ENCODE measurements at regions not wholly inside any gene's neighbourhood (a gene's known extent, or its start where the extent isn't known, plus 50 kb on each side); places are given as distances from the start of the nearest gene placed in this dataset.

DNA sequence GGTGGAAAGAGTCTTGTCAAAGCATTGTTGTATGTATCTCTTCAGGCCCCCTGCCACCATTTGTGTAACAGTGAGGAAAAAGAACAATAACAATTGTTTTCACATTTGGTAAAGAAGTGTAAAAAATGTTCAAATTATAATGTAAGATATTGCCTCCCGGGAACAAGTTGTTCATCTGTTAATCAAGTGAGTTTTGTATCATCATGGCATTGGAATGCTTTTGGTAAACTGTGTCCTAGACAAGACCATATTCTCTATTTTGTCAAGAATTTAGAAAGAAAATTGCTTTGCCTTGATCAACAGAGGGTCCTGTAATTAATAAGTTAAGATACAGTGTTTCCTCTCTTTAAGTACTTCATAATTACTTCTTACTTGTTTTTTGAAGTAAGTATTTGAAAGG lies 692.0 kb upstream of the NR5A2 start:
- H3K9ac ChIP-seq (ENCODE audit: low read depth, low read length): no peak overlapping the region
- WGBS: 100% methylated on average over 1 of the region's 1 CpG
- H3K27ac ChIP-seq (ENCODE audit: low read depth, low read length): no peak overlapping the region

DNA sequence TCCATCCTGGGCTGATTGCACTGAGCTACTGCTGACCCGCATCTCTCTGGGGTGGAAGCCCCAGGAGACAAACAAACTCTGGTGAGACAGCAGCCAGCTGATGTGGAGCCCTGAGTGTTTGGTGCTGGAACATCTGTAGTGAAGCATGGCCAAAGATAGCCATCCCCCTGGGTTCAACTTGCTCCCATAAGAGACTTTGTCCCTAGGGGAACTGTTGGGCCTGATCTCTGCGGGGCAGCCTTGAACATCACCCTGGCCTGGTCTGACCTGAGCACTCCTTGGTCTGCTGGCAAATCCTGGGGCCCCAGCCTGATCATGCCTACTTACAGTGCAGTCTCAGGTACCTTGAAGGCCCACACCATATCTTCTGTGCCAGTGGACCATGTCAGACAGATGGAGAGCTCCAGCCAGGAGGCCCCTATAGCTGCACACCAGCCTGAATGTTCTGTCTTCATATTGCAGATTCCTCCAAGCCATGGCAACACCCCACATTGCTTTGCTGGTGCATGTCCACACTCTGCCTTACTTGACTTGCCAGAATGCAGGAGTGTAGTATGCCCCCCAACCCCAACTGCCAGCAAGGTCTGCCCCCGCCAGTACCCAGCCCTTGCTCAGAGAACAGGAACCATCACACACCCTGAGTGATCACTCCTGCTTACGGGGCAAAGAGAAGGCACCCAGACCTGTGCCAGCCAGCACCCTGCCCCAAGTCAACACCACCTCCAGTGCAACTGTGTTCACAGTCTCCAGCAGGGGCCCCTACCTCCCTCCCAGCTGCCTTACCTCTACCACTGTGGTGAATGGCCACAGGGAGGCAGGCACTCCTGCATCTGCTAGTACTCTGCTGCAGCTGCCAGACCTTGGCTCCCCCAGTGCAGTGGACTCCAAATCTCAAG lies 690.5 kb upstream of the NR5A2 start:
- no peaks in the 10 kb centered on the region for H3K36me3 ChIP-seq (ENCODE audit: insufficient read depth, low read length)
- no peak overlapping the region for H3K4me3 ChIP-seq (ENCODE audit: low read length)
- H3K9me3 ChIP-seq (ENCODE audit: insufficient read depth, low read depth, low read length): no peaks in the 10 kb centered on the region
- WGBS: 93% methylated on average over 4 of the region's 4 CpGs
- H3K9ac ChIP-seq (ENCODE audit: low read depth, low read length): no peak overlapping the region
- no peaks in the 10 kb centered on the region for H3K27me3 ChIP-seq (ENCODE audit: insufficient read depth, low read length)
- no peak overlapping the region for H3K27ac ChIP-seq (ENCODE audit: low read depth, low read length)
- no peaks in the 10 kb centered on the region for H3K4me1 ChIP-seq (ENCODE audit: insufficient read depth, low read length)

More for the DNA sequence above, 692.0 kb upstream of the NR5A2 start:
- no peak overlapping the region for H3K4me3 ChIP-seq (ENCODE audit: low read length)
- no peaks in the 10 kb centered on the region for H3K27me3 ChIP-seq (ENCODE audit: insufficient read depth, low read length)
- no peaks in the 10 kb centered on the region for H3K4me1 ChIP-seq (ENCODE audit: insufficient read depth, low read length)
- no peaks in the 10 kb centered on the region for H3K9me3 ChIP-seq (ENCODE audit: insufficient read depth, low read depth, low read length)
- no peaks in the 10 kb centered on the region for H3K36me3 ChIP-seq (ENCODE audit: insufficient read depth, low read length)

GRCh38 chr1:199338760-199339159 lies 688.8 kb upstream of the NR5A2 start:
- 100% methylated on average over 1 of the region's 1 CpG for WGBS
- H3K9ac ChIP-seq (ENCODE audit: low read depth, low read length): no peak overlapping the region
- H3K27me3 ChIP-seq (ENCODE audit: insufficient read depth, low read length): no peaks in the 10 kb centered on the region
- no peak overlapping the region for H3K4me3 ChIP-seq (ENCODE audit: low read length)
- H3K36me3 ChIP-seq (ENCODE audit: insufficient read depth, low read length): no peaks in the 10 kb centered on the region
- H3K4me1 ChIP-seq (ENCODE audit: insufficient read depth, low read length): no peaks in the 10 kb centered on the region
- H3K9me3 ChIP-seq (ENCODE audit: insufficient read depth, low read depth, low read length): no peaks in the 10 kb centered on the region
- H3K27ac ChIP-seq (ENCODE audit: low read depth, low read length): no peak overlapping the region

- 87% methylated on average over 5 of the region's 5 CpGs for WGBS
- Histone ChIP-seq H3K36me3 (ENCODE audit: insufficient read depth, low read length) (no peaks in the 10 kb centered on the region), H3K4me1 (ENCODE audit: insufficient read depth, low read length) (no peaks in the 10 kb centered on the region), H3K4me3 (ENCODE audit: low read length) (no peak overlapping the region), H3K27ac (ENCODE audit: low read depth, low read length) (no peak overlapping the region), H3K27me3 (ENCODE audit: insufficient read depth, low read length) (no peaks in the 10 kb centered on the region), H3K9ac (ENCODE audit: low read depth, low read length) (no peak overlapping the region), H3K9me3 (ENCODE audit: insufficient read depth, low read depth, low read length) (no peaks in the 10 kb centered on the region)
Observed at GRCh38 chr1:199352351-199352750, 675.2 kb upstream of the NR5A2 start.

GRCh38 chr1:199353906-199354305 lies 673.6 kb upstream of the NR5A2 start:
- no peak overlapping the region for H3K4me3 ChIP-seq (ENCODE audit: low read length)
- H3K9ac ChIP-seq (ENCODE audit: low read depth, low read length): no peak overlapping the region
- H3K9me3 ChIP-seq (ENCODE audit: insufficient read depth, low read depth, low read length): no peaks in the 10 kb centered on the region
- no peak overlapping the region for H3K27ac ChIP-seq (ENCODE audit: low read depth, low read length)
- 100% methylated on average over 2 of the region's 2 CpGs for WGBS
- no peaks in the 10 kb centered on the region for H3K36me3 ChIP-seq (ENCODE audit: insufficient read depth, low read length)
- no peaks in the 10 kb centered on the region for H3K27me3 ChIP-seq (ENCODE audit: insufficient read depth, low read length)
- no peaks in the 10 kb centered on the region for H3K4me1 ChIP-seq (ENCODE audit: insufficient read depth, low read length)

DNA sequence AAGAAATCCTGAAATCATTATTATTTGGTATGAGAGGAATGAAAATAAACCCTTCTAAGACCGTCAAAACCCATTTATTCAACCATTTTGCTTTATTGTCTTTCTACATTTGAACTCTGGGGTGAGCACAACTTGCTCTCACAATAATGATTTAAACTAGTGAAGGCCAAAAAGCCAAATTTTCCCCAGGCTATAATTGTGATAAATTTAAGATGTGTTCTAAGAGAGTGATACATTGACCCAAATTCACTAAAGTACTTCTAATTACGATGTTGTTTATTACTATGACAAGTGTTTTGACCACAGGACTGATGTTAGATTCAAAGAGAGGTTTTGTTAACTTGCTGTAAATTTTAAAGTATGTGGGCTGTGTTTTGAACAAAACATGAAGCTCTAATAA lies 670.9 kb upstream of the NR5A2 start:
- Histone ChIP-seq H3K4me3 (ENCODE audit: low read length) (no peak overlapping the region), H3K9ac (ENCODE audit: low read depth, low read length) (no peak overlapping the region), H3K36me3 (ENCODE audit: insufficient read depth, low read length) (no peaks in the 10 kb centered on the region), H3K27me3 (ENCODE audit: insufficient read depth, low read length) (no peaks in the 10 kb centered on the region), H3K4me1 (ENCODE audit: insufficient read depth, low read length) (no peaks in the 10 kb centered on the region), H3K27ac (ENCODE audit: low read depth, low read length) (no peak overlapping the region), H3K9me3 (ENCODE audit: insufficient read depth, low read depth, low read length) (no peaks in the 10 kb centered on the region)
- 100% methylated on average over 2 of the region's 2 CpGs for WGBS

GRCh38 chr1:199357599-199357998 lies 669.9 kb upstream of the NR5A2 start:
- no peaks in the 10 kb centered on the region for H3K36me3 ChIP-seq (ENCODE audit: insufficient read depth, low read length)
- H3K4me3 ChIP-seq (ENCODE audit: low read length): no peak overlapping the region
- WGBS: 96% methylated on average over 3 of the region's 3 CpGs
- H3K9ac ChIP-seq (ENCODE audit: low read depth, low read length): no peak overlapping the region
- no peaks in the 10 kb centered on the region for H3K9me3 ChIP-seq (ENCODE audit: insufficient read depth, low read depth, low read length)
- H3K27me3 ChIP-seq (ENCODE audit: insufficient read depth, low read length): no peaks in the 10 kb centered on the region
- H3K4me1 ChIP-seq (ENCODE audit: insufficient read depth, low read length): no peaks in the 10 kb centered on the region
- no peak overlapping the region for H3K27ac ChIP-seq (ENCODE audit: low read depth, low read length)

GRCh38 chr1:199362996-199363395 lies 664.5 kb upstream of the NR5A2 start:
- H3K36me3 ChIP-seq (ENCODE audit: insufficient read depth, low read length): no peaks in the 10 kb centered on the region
- H3K9me3 ChIP-seq (ENCODE audit: insufficient read depth, low read depth, low read length): no peaks in the 10 kb centered on the region
- no peaks in the 10 kb centered on the region for H3K27me3 ChIP-seq (ENCODE audit: insufficient read depth, low read length)
- H3K4me1 ChIP-seq (ENCODE audit: insufficient read depth, low read length): no peaks in the 10 kb centered on the region
- no peak overlapping the region for H3K4me3 ChIP-seq (ENCODE audit: low read length)
- 100% methylated on average over 1 of the region's 1 CpG for WGBS
- H3K9ac ChIP-seq (ENCODE audit: low read depth, low read length): no peak overlapping the region
- no peak overlapping the region for H3K27ac ChIP-seq (ENCODE audit: low read depth, low read length)

GRCh38 chr1:199373139-199373538 lies 654.4 kb upstream of the NR5A2 start:
- Histone ChIP-seq H3K27me3 (ENCODE audit: insufficient read depth, low read length) (no peaks in the 10 kb centered on the region), H3K36me3 (ENCODE audit: insufficient read depth, low read length) (no peaks in the 10 kb centered on the region), H3K9me3 (ENCODE audit: insufficient read depth, low read depth, low read length) (no peaks in the 10 kb centered on the region), H3K27ac (ENCODE audit: low read depth, low read length) (no peak overlapping the region), H3K9ac (ENCODE audit: low read depth, low read length) (no peak overlapping the region), H3K4me3 (ENCODE audit: low read length) (no peak overlapping the region), H3K4me1 (ENCODE audit: insufficient read depth, low read length) (no peaks in the 10 kb centered on the region)
- WGBS: 75% methylated on average over 1 of the region's 2 CpGs

- no peaks in the 10 kb centered on the region for H3K36me3 ChIP-seq (ENCODE audit: insufficient read depth, low read length)
- no peaks in the 10 kb centered on the region for H3K4me1 ChIP-seq (ENCODE audit: insufficient read depth, low read length)
- H3K9me3 ChIP-seq (ENCODE audit: insufficient read depth, low read depth, low read length): no peaks in the 10 kb centered on the region
- H3K27me3 ChIP-seq (ENCODE audit: insufficient read depth, low read length): no peaks in the 10 kb centered on the region
- no peak overlapping the region for H3K27ac ChIP-seq (ENCODE audit: low read depth, low read length)
- 83% methylated on average over 1 of the region's 1 CpG for WGBS
- no peak overlapping the region for H3K4me3 ChIP-seq (ENCODE audit: low read length)
- H3K9ac ChIP-seq (ENCODE audit: low read depth, low read length): no peak overlapping the region
Observed at GRCh38 chr1:199377211-199377610, 650.3 kb upstream of the NR5A2 start.

GRCh38 chr1:199383793-199384192 lies 643.7 kb upstream of the NR5A2 start:
- Histone ChIP-seq H3K27ac (ENCODE audit: low read depth, low read length) (no peak overlapping the region), H3K4me3 (ENCODE audit: low read length) (no peak overlapping the region), H3K27me3 (ENCODE audit: insufficient read depth, low read length) (no peaks in the 10 kb centered on the region), H3K9ac (ENCODE audit: low read depth, low read length) (no peak overlapping the region), H3K4me1 (ENCODE audit: insufficient read depth, low read length) (no peaks in the 10 kb centered on the region), H3K36me3 (ENCODE audit: insufficient read depth, low read length) (no peaks in the 10 kb centered on the region), H3K9me3 (ENCODE audit: insufficient read depth, low read depth, low read length) (no peaks in the 10 kb centered on the region)

DNA sequence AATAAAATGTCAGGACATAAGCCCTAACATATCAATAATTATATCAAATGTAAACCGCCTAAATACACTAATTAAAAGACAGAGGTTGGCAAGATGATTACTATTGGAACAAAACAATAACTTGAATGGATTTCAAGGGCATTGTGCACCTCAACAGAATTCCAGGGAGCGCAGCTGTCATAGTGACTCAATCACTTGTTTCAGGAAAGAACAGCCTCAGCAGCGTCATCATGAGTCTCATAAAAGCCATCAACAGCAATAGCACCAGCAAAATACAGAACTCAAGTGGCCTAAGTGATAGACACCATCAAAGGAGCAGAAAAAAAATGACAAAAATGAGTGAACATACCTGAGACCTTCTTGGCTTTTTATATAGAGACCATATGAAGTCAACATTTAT lies 632.7 kb upstream of the NR5A2 start:
- H3K4me1 ChIP-seq (ENCODE audit: insufficient read depth, low read length): no peaks in the 10 kb centered on the region
- H3K36me3 ChIP-seq (ENCODE audit: insufficient read depth, low read length): no peaks in the 10 kb centered on the region
- H3K9me3 ChIP-seq (ENCODE audit: insufficient read depth, low read depth, low read length): no peaks in the 10 kb centered on the region
- no peak overlapping the region for H3K9ac ChIP-seq (ENCODE audit: low read depth, low read length)
- no peaks in the 10 kb centered on the region for H3K27me3 ChIP-seq (ENCODE audit: insufficient read depth, low read length)
- H3K4me3 ChIP-seq (ENCODE audit: low read length): no peak overlapping the region
- no peak overlapping the region for H3K27ac ChIP-seq (ENCODE audit: low read depth, low read length)
- 98% methylated on average over 3 of the region's 3 CpGs for WGBS

Measured in HUES64 (cell line).